ENCODE measurements at regions not wholly inside any gene's neighbourhood (a gene's known extent, or its start where the extent isn't known, plus 50 kb on each side); places are given as distances from the start of the nearest gene placed in this dataset.
A peak's percentile ranks its signal among the peaks of the same experiment; 100 is the strongest.

DNA sequence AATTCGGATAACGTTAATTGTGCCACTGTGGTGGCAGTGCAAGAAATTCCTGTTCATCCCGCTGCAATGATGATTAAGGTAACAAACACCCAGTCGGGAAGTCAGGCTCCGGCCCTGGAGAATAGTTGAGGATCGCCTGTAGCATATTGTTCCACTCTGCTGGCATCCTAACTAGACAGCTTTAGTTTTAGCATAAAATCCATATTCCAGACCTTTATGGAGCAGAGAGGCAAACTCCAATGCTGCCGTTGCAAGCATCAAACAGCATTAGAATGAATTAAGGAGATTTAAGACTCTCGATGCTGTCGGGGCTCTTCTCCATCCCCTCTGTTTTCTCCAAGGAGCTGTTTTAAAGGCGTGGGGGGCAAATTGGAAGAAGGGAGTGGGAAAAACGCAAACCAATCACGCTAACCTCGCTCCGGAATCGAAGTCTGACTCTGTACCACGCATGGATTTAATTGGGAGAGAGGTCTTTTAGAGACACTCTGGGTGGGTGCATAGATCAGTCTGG is 660.4 kb downstream of the VRK1 start:
- no peak for DNase-seq

DNA sequence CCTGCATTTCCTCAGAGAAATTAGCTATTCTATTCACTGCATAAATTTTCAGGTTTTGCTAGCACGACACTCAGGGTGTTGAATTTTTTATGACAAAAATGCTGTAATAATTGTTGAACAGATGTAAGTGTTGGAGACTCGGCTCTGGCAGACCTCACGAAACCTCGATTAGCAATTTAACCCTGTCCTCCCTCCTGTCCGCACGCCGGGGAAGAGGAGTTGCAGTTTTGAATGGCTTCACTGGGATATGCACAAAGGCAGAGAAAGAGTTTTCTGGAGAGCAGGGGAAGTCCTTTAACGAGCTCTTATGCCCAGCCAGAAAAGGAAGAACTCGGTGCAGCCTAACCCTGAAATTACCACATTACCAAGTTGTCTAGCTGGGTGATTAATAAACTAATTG is 661.1 kb downstream of the VRK1 start:
- DNase-seq, result no peak

DNA sequence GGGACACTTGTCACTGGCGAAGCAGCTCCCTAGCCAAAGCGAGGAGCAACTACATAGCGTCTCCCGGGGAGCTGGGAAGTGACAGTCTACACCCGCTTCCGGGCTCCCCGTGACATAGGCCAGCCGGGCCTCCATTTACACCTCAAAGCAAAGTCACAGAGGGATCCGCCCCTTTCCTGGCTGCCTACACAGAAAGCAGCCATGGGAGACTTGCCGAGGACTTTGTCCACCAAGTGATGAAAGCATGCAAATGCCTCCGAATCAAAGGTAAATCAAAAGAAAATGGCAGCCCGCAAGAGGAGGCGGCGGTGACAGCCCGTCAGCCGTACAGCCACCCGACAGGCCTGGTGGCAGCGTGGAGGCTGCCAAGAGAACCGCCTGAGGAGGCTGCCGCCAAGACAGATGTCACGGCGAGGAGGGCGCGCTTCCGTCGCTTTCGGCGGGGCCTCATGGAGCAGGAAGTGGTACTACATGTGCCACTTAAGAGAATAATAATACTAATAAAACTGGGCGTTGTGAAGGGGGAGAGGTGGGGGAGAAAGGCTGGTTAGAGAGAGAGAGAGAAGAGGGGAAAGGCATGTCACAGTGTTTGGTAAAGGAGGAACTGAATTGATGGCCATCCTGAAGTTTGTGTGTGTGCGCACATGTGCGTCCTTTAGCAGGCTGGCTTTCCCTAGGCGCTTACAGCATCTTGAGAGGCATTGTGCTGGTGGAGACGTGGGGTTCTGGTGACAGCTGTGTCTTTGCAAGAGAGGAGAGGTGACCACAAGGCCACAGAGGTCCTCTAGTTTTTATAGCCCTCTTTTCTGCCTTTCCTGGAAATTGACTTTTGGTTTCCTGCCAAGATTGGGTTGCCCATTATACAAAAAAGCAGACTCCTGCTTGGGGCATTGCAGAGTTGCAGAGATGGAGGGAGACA is 661.7 kb downstream of the VRK1 start:
- DNase-seq, result peak in 2 of 14 donors; percentile 12 to 29

DNA sequence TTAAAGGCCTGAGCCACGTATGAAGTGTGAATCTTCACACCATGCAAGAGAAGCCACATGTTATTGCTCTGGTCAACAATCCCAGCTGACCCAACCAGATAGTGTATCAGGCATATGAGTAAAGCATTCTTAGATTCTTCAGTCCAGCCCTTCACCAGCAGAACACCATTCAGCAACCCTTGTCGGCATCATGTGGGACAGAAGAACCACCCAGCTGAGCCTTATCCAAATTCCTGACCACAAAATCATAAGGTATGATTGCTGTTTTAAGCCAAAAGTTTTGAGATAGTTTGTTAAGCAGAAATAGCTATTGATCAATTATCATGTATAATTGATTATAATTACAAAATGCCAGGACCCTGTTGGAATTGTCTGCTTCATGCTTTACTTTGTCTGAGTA is 664.9 kb downstream of the VRK1 start:
- DNase-seq, result no peak

- no peak for DNase-seq
These were observed 671.0 kb downstream of the VRK1 start for GRCh38 chr14:97468220-97468619.

GRCh38 chr14:97477353-97477752 is 680.2 kb downstream of the VRK1 start:
- DNase-seq, result no peak

GRCh38 chr14:97485201-97485600 is 688.0 kb downstream of the VRK1 start:
- no peak for DNase-seq

- DNase-seq, result no peak
These were observed 689.5 kb downstream of the VRK1 start for GRCh38 chr14:97486601-97487120.

GRCh38 chr14:97489750-97490149 is 692.6 kb downstream of the VRK1 start:
- DNase-seq, result no peak

DNA sequence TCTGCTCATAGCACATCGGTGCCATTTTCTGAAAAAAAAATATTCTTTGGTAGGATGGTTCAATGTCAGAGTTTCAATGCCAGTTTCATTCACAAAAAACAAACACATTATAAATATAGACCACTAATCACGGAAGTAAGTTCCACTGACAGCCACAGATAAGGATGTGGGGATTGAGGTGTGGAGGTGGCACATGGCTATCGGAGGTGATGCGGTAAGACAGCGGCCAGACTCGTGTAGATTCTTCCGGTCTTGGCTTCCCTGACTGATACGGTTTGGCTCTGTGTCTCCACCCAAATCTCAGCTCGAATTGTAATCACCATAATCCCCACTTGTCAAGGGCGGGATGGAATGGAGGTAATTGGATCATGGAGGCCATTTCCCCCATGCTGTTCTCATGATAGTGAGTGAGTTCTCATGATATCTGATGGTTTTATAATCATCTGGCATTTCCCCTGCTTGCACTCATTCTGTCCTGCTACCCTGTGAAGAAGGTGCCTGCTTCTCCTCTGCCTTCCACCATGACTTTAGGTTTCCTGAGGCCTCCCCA is 693.4 kb downstream of the VRK1 start:
- DNase-seq, result no peak

DNA sequence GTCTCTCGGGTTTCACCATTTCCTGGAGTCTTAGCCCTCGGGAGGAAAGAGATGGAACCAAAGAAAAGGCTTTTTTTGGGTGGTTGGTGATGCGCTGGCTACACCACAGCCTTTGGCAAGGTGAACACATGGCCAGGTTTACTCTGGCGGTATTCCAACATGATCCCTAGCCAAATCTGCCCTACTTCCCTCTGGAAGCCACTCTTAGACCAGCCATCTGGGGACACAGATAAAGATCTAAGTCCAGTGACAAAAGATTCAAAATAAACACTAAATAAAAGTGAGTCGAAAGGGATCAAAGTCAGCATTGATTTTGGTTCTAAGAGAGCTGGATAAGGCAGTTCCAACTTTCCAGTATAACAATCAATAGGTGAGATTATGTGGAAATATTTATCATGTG is 694.5 kb downstream of the VRK1 start:
- DNase-seq, result no peak

GRCh38 chr14:97499790-97500481 is 702.8 kb downstream of the VRK1 start:
- DNase-seq, result no peak

DNA sequence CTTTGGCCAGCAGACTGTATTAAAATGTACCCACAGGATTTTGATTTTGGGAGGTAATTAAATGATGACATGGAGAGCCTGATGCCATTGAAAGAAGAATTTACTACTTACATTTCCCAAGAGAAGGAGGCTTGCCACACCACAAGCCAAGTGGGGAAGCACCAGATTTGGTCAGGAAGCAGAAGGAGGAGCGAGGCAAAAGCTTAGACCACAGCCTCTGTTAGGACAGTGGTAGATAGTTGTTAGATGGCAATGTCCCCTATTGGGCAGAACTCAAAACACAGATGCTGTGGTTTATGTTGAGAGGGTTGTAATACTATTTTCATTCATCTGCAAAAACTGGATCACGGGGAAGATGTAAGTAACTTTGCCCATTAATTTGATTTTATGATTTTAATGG is 709.4 kb downstream of the VRK1 start:
- DNase-seq, result no peak

GRCh38 chr14:97513891-97514290 is 716.7 kb downstream of the VRK1 start:
- DNase-seq, result no peak

GRCh38 chr14:97517566-97518234 is 720.5 kb downstream of the VRK1 start:
- no peak for DNase-seq

- DNase-seq, result no peak
These were observed 726.8 kb downstream of the VRK1 start for GRCh38 chr14:97523936-97524335.

GRCh38 chr14:97524589-97525319 is 727.6 kb downstream of the VRK1 start:
- no peak for DNase-seq

- no peak for DNase-seq
These were observed 730.8 kb downstream of the VRK1 start for GRCh38 chr14:97527993-97528392.

DNA sequence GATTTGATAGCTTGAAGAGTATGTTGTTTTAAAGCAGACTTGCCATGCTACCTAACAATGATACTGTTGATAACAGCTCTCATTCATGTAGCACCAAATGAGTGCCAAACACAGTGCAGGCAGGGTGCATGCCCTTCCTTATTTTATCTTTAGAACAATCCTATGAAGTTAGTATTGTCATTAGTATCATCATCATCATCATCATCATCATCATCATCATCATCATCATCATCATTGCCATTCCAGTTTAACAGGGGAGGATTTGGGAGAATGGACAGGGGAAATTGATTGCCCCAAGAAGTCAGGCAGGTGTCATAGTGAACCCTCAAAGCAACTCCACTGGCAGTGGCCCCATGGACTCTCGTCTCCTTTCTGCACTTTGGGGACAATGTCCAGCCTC is 734.9 kb downstream of the VRK1 start:
- DNase-seq, result no peak

DNA sequence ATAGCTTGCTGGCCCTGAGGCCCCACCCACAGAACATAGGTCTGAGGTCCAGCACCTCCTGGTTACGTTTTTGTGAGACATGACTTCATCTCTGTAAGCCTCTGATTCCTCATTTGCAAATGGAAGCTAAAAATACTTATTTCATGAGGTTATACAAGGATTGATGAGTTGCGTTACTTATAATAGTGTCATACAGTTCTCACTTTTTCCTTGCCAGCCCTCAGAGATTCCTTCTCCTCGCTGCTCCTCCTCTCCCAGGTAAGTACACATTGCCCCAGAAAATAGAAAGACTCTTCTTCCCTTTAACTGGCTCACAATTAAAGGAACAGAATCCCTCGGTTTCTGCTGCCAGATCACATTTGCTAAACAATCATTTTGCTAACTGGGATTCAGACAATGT is 739.2 kb downstream of the VRK1 start:
- no peak for DNase-seq

DNA sequence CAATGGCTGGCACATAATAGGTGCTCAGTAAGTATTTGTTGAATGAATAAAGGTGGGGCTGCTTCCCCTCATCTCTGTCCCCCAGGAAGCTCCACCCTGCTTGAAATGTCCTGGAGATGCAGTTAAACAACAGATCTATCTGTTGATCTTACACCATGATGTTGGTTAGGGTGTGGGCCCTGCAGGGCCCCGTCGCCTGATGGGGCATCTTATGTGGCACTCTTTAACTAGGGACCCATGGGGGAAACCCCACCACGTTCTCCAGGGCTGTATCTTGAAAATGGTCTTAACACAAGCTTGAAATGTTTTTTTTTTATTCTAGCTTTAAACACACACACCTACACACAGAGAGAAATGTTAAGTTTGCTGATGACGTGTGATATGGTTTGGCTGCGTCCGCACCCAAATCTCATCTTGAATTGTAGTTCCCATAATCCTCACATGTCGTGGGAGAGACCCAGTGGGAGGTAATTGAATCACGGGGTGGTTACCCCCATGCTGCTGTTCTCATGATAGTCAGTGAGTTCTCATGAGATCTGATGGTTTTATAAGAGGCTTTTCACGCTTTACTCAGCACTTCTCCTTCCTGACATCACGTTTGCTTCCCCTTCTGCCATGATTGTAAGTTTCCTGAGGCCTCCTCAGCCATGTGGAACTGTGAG is 741.7 kb downstream of the VRK1 start:
- no peak for DNase-seq
